ENCODE measurements at regions not wholly inside any gene's neighbourhood (a gene's known extent, or its start where the extent isn't known, plus 50 kb on each side); places are given as distances from the start of the nearest gene placed in this dataset.

GRCh38 chr16:27703545-27703944 is 153.6 kb downstream of the KATNIP start:
- H2BK120ac ChIP-seq (ENCODE audit: low read depth, low read length, poor library complexity, severe bottlenecking), result no peak overlapping the region
- H4K91ac ChIP-seq (ENCODE audit: insufficient read length, low read depth, low read length), result no peak overlapping the region
- H4K8ac ChIP-seq (replicated peaks; ENCODE audit: insufficient read length, low read depth, low read length), result no peak overlapping the region
- H3K56ac ChIP-seq (ENCODE audit: insufficient read length, low read depth, low read length), result no peak overlapping the region
- H3K27ac Mint-ChIP-seq, result peak overlapping the region; percentile 72 to 91 (median 83); a peak in 5 of 7 replicates
- H3K18ac ChIP-seq (ENCODE audit: insufficient read length, low read depth, low read length), result no peak overlapping the region
- H3K4me1 Mint-ChIP-seq, result peaks cover 32 to 37% of the 10 kb centered on the region in 2 experiments
- H2BK12ac ChIP-seq (ENCODE audit: insufficient read length, low read depth, low read length), result no peak overlapping the region
- H3K4me3 Mint-ChIP-seq, result no peak overlapping the region
- H3K36me3 Mint-ChIP-seq (ENCODE audit: insufficient read depth in 1 of 3, low read depth in 3 of 3), result peaks cover 2 to 15% (median 3%) of the 10 kb centered on the region in 3 experiments; a peak in 6 of 7 replicates
- no peak overlapping the region for H2AK5ac ChIP-seq (ENCODE audit: insufficient read length, low read length)
- H4K5ac ChIP-seq (ENCODE audit: insufficient read length, low read depth, low read length), result no peak overlapping the region
- H2BK5ac ChIP-seq (ENCODE audit: insufficient read length, low read length), result no peak overlapping the region
- H3K9me3 Mint-ChIP-seq, result no peaks in the 10 kb centered on the region
- no peaks in the 10 kb centered on the region for H3K23me2 ChIP-seq (ENCODE audit: insufficient read length, low read depth, low read length, poor library complexity, severe bottlenecking)
- no peak overlapping the region for H3K4me2 ChIP-seq (ENCODE audit: insufficient read depth, insufficient read length, low read length)
- H2AFZ ChIP-seq (ENCODE audit: low read length), result no peak overlapping the region
- H3K23ac ChIP-seq (ENCODE audit: insufficient read length, low read depth, low read length), result no peak overlapping the region
- H3K9ac ChIP-seq (ENCODE audit: extremely low read depth, insufficient read length, low read length), result no peak overlapping the region
- no peaks in the 10 kb centered on the region for H3K27me3 ChIP-seq (ENCODE audit: insufficient read depth, low read length)
- no peak overlapping the region for H3K4ac ChIP-seq (ENCODE audit: low read depth, low read length)
- no peak overlapping the region for H3T11ph ChIP-seq (ENCODE audit: low read length)
- H3K4me1 ChIP-seq (ENCODE audit: insufficient read depth, low read length), result peaks cover 7% of the 10 kb centered on the region; the same call in 1 of the 2 replicates
- no peak overlapping the region for H2BK20ac ChIP-seq (ENCODE audit: low read depth, low read length, poor library complexity, severe bottlenecking)
- no peaks in the 10 kb centered on the region for H3K27me3 Mint-ChIP-seq (ENCODE audit: low read depth)
- WGBS (ENCODE audit: extremely low coverage, insufficient read length, low lambda C conversion rate), result no CpG with 5 or more reads among the region's 5 CpGs
- H3K27ac ChIP-seq (ENCODE audit: insufficient read length, low read depth, low read length), result no peak overlapping the region
- H3K14ac ChIP-seq (ENCODE audit: insufficient read depth, low read length), result no peak overlapping the region
- no peak overlapping the region for H2BK15ac ChIP-seq (ENCODE audit: low read depth, low read length)
- TF ChIP-seq, protein P1, sequence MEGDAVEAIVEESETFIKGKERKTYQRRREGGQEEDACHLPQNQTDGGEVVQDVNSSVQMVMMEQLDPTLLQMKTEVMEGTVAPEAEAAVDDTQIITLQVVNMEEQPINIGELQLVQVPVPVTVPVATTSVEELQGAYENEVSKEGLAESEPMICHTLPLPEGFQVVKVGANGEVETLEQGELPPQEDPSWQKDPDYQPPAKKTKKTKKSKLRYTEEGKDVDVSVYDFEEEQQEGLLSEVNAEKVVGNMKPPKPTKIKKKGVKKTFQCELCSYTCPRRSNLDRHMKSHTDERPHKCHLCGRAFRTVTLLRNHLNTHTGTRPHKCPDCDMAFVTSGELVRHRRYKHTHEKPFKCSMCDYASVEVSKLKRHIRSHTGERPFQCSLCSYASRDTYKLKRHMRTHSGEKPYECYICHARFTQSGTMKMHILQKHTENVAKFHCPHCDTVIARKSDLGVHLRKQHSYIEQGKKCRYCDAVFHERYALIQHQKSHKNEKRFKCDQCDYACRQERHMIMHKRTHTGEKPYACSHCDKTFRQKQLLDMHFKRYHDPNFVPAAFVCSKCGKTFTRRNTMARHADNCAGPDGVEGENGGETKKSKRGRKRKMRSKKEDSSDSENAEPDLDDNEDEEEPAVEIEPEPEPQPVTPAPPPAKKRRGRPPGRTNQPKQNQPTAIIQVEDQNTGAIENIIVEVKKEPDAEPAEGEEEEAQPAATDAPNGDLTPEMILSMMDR (conservative IDR thresholded peaks at IDR 0.05), result no peak
- no peaks in the 10 kb centered on the region for H3K79me2 ChIP-seq (ENCODE audit: insufficient read depth, low read length)
- no peaks in the 10 kb centered on the region for H4K20me1 ChIP-seq (ENCODE audit: control insufficient read depth, insufficient read depth, insufficient read length)
- H3K9me3 ChIP-seq (ENCODE audit: control insufficient read depth, low read depth, low read length), result no peaks in the 10 kb centered on the region
- no peak for DNase-seq
- no peaks in the 10 kb centered on the region for H3K79me1 ChIP-seq (ENCODE audit: insufficient read depth, low read depth, low read length, poor library complexity, severe bottlenecking)
